GM12878 (cell line): ENCODE measurements at regions not wholly inside any gene's neighbourhood (a gene's known extent, or its start where the extent isn't known, plus 50 kb on each side); places are given as distances from the start of the nearest gene placed in this dataset.

ENCODE experiments used
- ATAC-seq: fragments of 200-7000 bp; cut with Tn5 transposase; 3 replicates; pipeline ENCODE4 v1.9.1; 2020; ENCODE audit warnings: mild to moderate bottlenecking, moderate library complexity
- BruUV-seq: library from RNA; stranded (reverse); fragments of 400-500 nt; replicated peaks from 2 replicates; lab custom pipeline; 2021; lab: Mats Ljungman, UMichigan
- CTCF ChIA-PET: fragments of 300-600 bp; sonication (Branson Sonifier 250); formaldehyde crosslinking; extraction: SDS; loops from one replicate; lab custom pipeline; 2021; ENCODE audit warnings: inconsistent platforms; lab: Yijun Ruan, JAX
- POLR2A ChIA-PET: fragments of 350-600 bp; formaldehyde crosslinking; extraction: SDS; loops from one replicate; lab custom pipeline; 2021; ENCODE audit warnings: inconsistent platforms; lab: Charles Lee
- RAD21 ChIA-PET: fragments of 300-600 bp; sonication (Branson Sonifier 250); formaldehyde crosslinking; loops from one replicate; lab custom pipeline; 2023; ENCODE audit warnings: antibody characterized with exemption; ENCODE audit not compliant: unreplicated experiment; lab: Charles Lee
- SMC1A ChIA-PET: fragments of 300-600 bp; sonication (Branson Sonifier 250); formaldehyde crosslinking; loops from one replicate; lab custom pipeline; 2023; ENCODE audit not compliant: unreplicated experiment, uncharacterized antibody; lab: Charles Lee
- DNase-seq: peaks from one replicate; pipeline ENCODE4 v3.0.0-alpha.2; 2011; ENCODE audit warnings: low read depth, low spot score
- FAIRE-seq: peaks from 3 replicates; lab custom pipeline; 2011; peaks lifted over from hg19 to GRCh38; lab: Jason Lieb, UNC
- H2AFZ ChIP-seq: 2 replicates; pipeline ENCODE4 v1.6.0; 2011; ENCODE audit warnings: low read depth, low read length, control low read depth; ENCODE audit not compliant: control insufficient read depth
- H3K27ac ChIP-seq: 2 replicates; pipeline ENCODE4 v1.5.1; 2011; ENCODE audit warnings: control low read depth; ENCODE audit not compliant: control insufficient read depth, insufficient read depth
- H3K27me3 ChIP-seq, 2 experiments: replicated peaks in 1 of 2; 2 replicates each; pipeline versions ENCODE4 v1.6.0 to v1.6.1; 2011; ENCODE audit warnings: low read length in 1 of 2; ENCODE audit not compliant: control insufficient read depth in 2 of 2, insufficient read depth in 2 of 2
- H3K36me3 ChIP-seq, 2 experiments: 2 replicates each; pipeline ENCODE4 v1.5.1; 2011; ENCODE audit warnings: low read length in 1 of 2; ENCODE audit not compliant: control insufficient read depth in 2 of 2, insufficient read depth in 2 of 2
- H3K4me1 ChIP-seq: 2 replicates; pipeline ENCODE4 v1.6.1; 2011; ENCODE audit warnings: mild to moderate bottlenecking, low read length, moderate library complexity, mixed read lengths; ENCODE audit not compliant: control insufficient read depth, insufficient read depth
- H3K4me2 ChIP-seq: 2 replicates; pipeline ENCODE4 v1.6.0; 2011; ENCODE audit warnings: control low read depth; ENCODE audit not compliant: control insufficient read depth, insufficient read depth
- H3K4me3 ChIP-seq: fragments of 200-600 bp; sonication (generic); 2 replicates; pipeline ENCODE4 v1.5.1; 2016
- H3K79me2 ChIP-seq: 2 replicates; pipeline ENCODE4 v1.6.0; 2011; ENCODE audit warnings: low read length; ENCODE audit not compliant: control insufficient read depth, insufficient read depth
- H3K9ac ChIP-seq: 2 replicates; pipeline ENCODE4 v1.8.0; 2011; ENCODE audit warnings: low read length, control low read depth, mixed read lengths; ENCODE audit not compliant: control insufficient read depth, insufficient read depth
- H3K9me3 ChIP-seq: replicated peaks from 3 replicates; pipeline ENCODE4 v1.5.1; 2011; ENCODE audit warnings: mild to moderate bottlenecking, low read length; ENCODE audit not compliant: control insufficient read depth, insufficient read depth
- H4K20me1 ChIP-seq: 2 replicates; pipeline ENCODE4 v1.6.0; 2011; ENCODE audit not compliant: control insufficient read depth, insufficient read depth
- ATF7 ChIP-seq: fragments of 450-650 bp; IDR thresholded peaks from 2 replicates; pipeline ENCODE4 v1.6.1; 2016; ENCODE audit warnings: low read depth, mild to moderate bottlenecking
- CBX3 ChIP-seq: fragments of 200-600 bp; sonication (generic); IDR thresholded peaks from 2 replicates; pipeline ENCODE4 v1.6.1; 2016; ENCODE audit warnings: low read depth, borderline replicate concordance
- CHD2 ChIP-seq: IDR thresholded peaks from 2 replicates; pipeline ENCODE4 v1.6.1; 2011; ENCODE audit warnings: low read depth, low read length, improper control_type of control experiment, borderline replicate concordance
- CUX1 ChIP-seq: IDR thresholded peaks from 2 replicates; pipeline ENCODE4 v1.6.1; 2012; ENCODE audit warnings: improper control_type of control experiment, low read depth, low read length; ENCODE audit not compliant: insufficient replicate concordance
- IRF4 ChIP-seq: IDR thresholded peaks from 2 replicates; pipeline ENCODE4 v1.6.1; 2011; ENCODE audit warnings: low read depth, low read length
- IRF5 ChIP-seq: fragments of 450-650 bp; IDR thresholded peaks from 2 replicates; pipeline ENCODE4 v1.6.1; 2017; ENCODE audit warnings: borderline replicate concordance
- JUND ChIP-seq: IDR thresholded peaks from 2 replicates; pipeline ENCODE4 v1.6.1; 2012; ENCODE audit warnings: low read depth, mild to moderate bottlenecking, low read length, improper control_type of control experiment, moderate library complexity
- LARP7 ChIP-seq: fragments of 450-650 bp; IDR thresholded peaks from 2 replicates; pipeline ENCODE4 v1.6.1; 2017; ENCODE audit warnings: mild to moderate bottlenecking
- MTA3 ChIP-seq: IDR thresholded peaks from 2 replicates; pipeline ENCODE4 v1.6.1; 2012; ENCODE audit warnings: low read length, inconsistent platforms, borderline replicate concordance
- RAD51 ChIP-seq: fragments of 450-650 bp; IDR thresholded peaks from 2 replicates; pipeline ENCODE4 v1.6.1; 2016; ENCODE audit warnings: moderate library complexity, mild to moderate bottlenecking, inconsistent platforms
- RUNX3 ChIP-seq: IDR thresholded peaks from 2 replicates; pipeline ENCODE4 v1.6.1; 2012; ENCODE audit warnings: low read length, inconsistent platforms
- SMC3 ChIP-seq: IDR thresholded peaks from 2 replicates; pipeline ENCODE4 v1.6.1; 2011; ENCODE audit warnings: low read length, improper control_type of control experiment, borderline replicate concordance
- SPI1 ChIP-seq: IDR thresholded peaks from 2 replicates; pipeline ENCODE4 v1.6.1; 2011; ENCODE audit warnings: low read depth, mild to moderate bottlenecking, low read length, moderate library complexity, borderline replicate concordance; ENCODE audit not compliant: insufficient read depth
- SREBF2 ChIP-seq: IDR thresholded peaks from 2 replicates; pipeline ENCODE4 v1.6.1; 2012; ENCODE audit warnings: mild to moderate bottlenecking, low read length
- TBL1XR1 ChIP-seq: IDR thresholded peaks from 2 replicates; pipeline ENCODE4 v1.6.1; 2012; ENCODE audit warnings: low read depth, low read length, improper control_type of control experiment
- YBX1 ChIP-seq: fragments of 450-650 bp; IDR thresholded peaks from 2 replicates; pipeline ENCODE4 v1.6.1; 2016; ENCODE audit warnings: antibody characterized with exemption
- ZNF592 ChIP-seq: fragments of 450-650 bp; IDR thresholded peaks from 2 replicates; pipeline ENCODE4 v1.6.1; 2017; ENCODE audit warnings: mild to moderate bottlenecking, moderate library complexity
- ZSCAN29 ChIP-seq: fragments of 450-650 bp; IDR thresholded peaks from 2 replicates; pipeline ENCODE4 v1.6.1; 2017; ENCODE audit warnings: mild to moderate bottlenecking, moderate library complexity
- in situ Hi-C: fragments of 300-500 bp; cut with MboI; formaldehyde crosslinking; loops from 9 replicates; pipeline ENCODE4 v1.14.3; 2018; ENCODE audit warnings: mixed read lengths
- intact Hi-C: fragments of 100-400 bp; cut with micrococcal nuclease; formaldehyde crosslinking; loops from one replicate; pipeline ENCODE4 v1.14.2; 2022; ENCODE audit not compliant: unreplicated experiment

DNA sequence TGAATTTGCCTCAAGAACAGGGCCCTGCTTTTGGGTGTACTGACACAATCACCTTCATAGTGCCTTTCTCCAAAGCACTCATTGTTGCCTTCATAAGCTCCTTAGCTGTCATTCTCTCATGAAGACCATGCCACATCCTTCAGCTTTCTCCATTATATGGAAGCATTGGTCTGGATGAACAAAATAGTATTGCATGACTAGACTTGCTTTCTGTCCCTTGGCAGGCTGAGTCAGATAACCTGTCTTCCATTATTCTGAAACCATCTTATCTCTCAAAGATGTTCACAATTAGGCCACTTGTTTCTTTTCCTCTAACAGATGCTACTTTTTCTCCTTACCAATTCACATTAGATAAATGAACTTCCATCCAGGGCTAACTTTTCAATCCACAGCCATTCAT lies 297.9 kb downstream of the IRX1 start:
- no peak for FAIRE-seq
- TF ChIP-seq SPI1 (no peak), MTA3 (no peak), RAD51 (no peak), SMC3 (no peak), ZSCAN29 (no peak), CHD2 (no peak), JUND (no peak), LARP7 (no peak), ZNF592 (no peak), YBX1 (no peak), CUX1 (no peak), IRF4 (no peak), CBX3 (no peak), RUNX3 (no peak), IRF5 (no peak), TBL1XR1 (no peak), ATF7 (no peak), SREBF2 (no peak)

More for the DNA sequence above, 297.9 kb downstream of the IRX1 start:
- intact Hi-C loops (no loop called here), in situ Hi-C loops (no loop called here)
- Histone ChIP-seq H3K27ac (no peak overlapping the region), H3K4me2 (no peak overlapping the region), H3K4me3 (no peak overlapping the region), H3K79me2 (no peaks in the 10 kb centered on the region), H4K20me1 (no peaks in the 10 kb centered on the region), H3K4me1 (no peaks in the 10 kb centered on the region), H2AFZ (no peak overlapping the region), H3K9me3 (no peaks in the 10 kb centered on the region; the same call in 2 of the 3 replicates), H3K9ac (no peak overlapping the region), H3K27me3 (no peaks in the 10 kb centered on the region), H3K36me3 (no peaks in the 10 kb centered on the region)
- no TSS peak for BruUV-seq
- ChIA-PET RAD21 (no interaction called here), CTCF (no interaction called here), POLR2A (no interaction called here), SMC1A (interaction anchor here (0.6 kb wide), 1 partner anchor 385 kb away, joined by 3 read pairs; no protein-coding TSS in a partner anchor)
- DNase-seq (no peak), ATAC-seq (no peak)
